C4-2B (cell line): ENCODE measurements at regions not wholly inside any gene's neighbourhood (a gene's known extent, or its start where the extent isn't known, plus 50 kb on each side); places are given as distances from the start of the nearest gene placed in this dataset.

Experiments
- ZFX ChIP-seq: fragments of 450-650 bp; IDR thresholded peaks from 2 replicates; pipeline ENCODE4 v1.6.1; 2017
- TF ChIP-seq, protein P1 (sequence below): fragments of 450-650 bp; conservative IDR thresholded peaks from 2 replicates; pipeline ENCODE4 v1.5.1; 2017; ENCODE audit warnings: mild to moderate bottlenecking

DNA sequence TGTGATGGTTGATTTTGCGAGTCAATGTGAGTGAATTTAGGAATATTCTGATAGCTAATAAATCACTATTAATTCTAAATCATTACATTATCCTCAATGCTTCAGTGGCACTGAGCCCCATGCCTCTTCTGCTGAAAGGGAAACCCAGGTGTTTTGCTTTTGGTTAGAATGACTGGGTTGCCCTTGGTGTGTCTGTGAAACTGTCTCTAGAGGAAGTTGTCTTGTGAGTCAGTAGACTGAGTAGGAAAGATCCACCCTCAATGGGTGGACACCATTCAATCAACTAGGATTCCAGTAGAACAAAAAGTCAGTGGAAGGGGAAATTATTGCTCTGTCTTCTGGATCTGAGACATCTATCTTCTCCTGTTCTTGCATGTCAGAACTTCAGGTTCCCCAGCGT lies 472.4 kb downstream of the ANKRD7 start:
- TF ChIP-seq, protein P1, sequence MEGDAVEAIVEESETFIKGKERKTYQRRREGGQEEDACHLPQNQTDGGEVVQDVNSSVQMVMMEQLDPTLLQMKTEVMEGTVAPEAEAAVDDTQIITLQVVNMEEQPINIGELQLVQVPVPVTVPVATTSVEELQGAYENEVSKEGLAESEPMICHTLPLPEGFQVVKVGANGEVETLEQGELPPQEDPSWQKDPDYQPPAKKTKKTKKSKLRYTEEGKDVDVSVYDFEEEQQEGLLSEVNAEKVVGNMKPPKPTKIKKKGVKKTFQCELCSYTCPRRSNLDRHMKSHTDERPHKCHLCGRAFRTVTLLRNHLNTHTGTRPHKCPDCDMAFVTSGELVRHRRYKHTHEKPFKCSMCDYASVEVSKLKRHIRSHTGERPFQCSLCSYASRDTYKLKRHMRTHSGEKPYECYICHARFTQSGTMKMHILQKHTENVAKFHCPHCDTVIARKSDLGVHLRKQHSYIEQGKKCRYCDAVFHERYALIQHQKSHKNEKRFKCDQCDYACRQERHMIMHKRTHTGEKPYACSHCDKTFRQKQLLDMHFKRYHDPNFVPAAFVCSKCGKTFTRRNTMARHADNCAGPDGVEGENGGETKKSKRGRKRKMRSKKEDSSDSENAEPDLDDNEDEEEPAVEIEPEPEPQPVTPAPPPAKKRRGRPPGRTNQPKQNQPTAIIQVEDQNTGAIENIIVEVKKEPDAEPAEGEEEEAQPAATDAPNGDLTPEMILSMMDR = no peak
- TF ChIP-seq ZFX = no peak
